AG09309 (cell line): ENCODE measurements at regions not wholly inside any gene's neighbourhood (a gene's known extent, or its start where the extent isn't known, plus 50 kb on each side); places are given as distances from the start of the nearest gene placed in this dataset.
A peak's percentile ranks its signal among the peaks of the same experiment; 100 is the strongest.
"Not testable (repeated sequence)": the region's sequence is repeated elsewhere in the genome, so short reads cannot be mapped to it uniquely, and the experiment has no call there.

ENCODE experiments used
- DNase-seq: peaks from one replicate; pipeline ENCODE4 v3.0.0-alpha.2; 2010; ENCODE audit warnings: low read depth
- H3K4me3 ChIP-seq: 2 replicates; pipeline ENCODE4 v1.5.1; 2011; ENCODE audit warnings: mild to moderate bottlenecking, low read depth, low read length, moderate library complexity; ENCODE audit not compliant: control insufficient read depth
- TF ChIP-seq, protein P1 (sequence below): IDR thresholded peaks from 2 replicates; pipeline ENCODE4 v1.5.1; 2011; ENCODE audit warnings: mild to moderate bottlenecking, low read depth, low read length, inconsistent platforms; ENCODE audit not compliant: insufficient read depth, control insufficient read depth; ENCODE audit errors: missing control alignments

DNA sequence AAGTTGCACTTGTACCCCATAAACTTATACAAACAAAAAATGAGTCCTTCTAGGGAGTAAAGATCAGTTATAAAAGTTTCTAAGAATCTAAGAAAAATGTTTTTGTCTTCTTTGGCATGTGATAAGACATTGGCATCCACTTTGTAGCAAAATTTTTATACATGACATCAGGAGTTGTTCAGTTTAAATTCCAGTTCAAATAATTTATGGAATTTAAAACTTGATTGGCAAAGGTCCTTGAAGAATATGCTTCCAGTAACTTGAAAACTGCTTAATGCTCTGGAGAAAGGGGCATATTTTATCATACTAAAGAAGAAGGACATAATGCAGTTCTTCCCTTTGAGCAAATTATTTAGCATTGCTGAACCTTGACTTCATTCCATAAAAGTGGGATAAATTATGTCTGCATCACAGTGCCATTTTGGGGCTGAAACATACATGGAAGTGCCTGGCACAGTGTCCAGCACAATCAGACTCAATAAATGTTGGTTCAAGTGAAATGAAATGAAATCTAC is 163.3 kb upstream of the IL15 start:
- no peak overlapping the region for H3K4me3 ChIP-seq
- no peak for DNase-seq
- TF ChIP-seq, protein P1, sequence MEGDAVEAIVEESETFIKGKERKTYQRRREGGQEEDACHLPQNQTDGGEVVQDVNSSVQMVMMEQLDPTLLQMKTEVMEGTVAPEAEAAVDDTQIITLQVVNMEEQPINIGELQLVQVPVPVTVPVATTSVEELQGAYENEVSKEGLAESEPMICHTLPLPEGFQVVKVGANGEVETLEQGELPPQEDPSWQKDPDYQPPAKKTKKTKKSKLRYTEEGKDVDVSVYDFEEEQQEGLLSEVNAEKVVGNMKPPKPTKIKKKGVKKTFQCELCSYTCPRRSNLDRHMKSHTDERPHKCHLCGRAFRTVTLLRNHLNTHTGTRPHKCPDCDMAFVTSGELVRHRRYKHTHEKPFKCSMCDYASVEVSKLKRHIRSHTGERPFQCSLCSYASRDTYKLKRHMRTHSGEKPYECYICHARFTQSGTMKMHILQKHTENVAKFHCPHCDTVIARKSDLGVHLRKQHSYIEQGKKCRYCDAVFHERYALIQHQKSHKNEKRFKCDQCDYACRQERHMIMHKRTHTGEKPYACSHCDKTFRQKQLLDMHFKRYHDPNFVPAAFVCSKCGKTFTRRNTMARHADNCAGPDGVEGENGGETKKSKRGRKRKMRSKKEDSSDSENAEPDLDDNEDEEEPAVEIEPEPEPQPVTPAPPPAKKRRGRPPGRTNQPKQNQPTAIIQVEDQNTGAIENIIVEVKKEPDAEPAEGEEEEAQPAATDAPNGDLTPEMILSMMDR = no peak

GRCh38 chr4:141473952-141474351 is 162.4 kb upstream of the IL15 start:
- TF ChIP-seq, protein P1 = no peak
- DNase-seq = peak; percentile 64
- no peak overlapping the region for H3K4me3 ChIP-seq

DNA sequence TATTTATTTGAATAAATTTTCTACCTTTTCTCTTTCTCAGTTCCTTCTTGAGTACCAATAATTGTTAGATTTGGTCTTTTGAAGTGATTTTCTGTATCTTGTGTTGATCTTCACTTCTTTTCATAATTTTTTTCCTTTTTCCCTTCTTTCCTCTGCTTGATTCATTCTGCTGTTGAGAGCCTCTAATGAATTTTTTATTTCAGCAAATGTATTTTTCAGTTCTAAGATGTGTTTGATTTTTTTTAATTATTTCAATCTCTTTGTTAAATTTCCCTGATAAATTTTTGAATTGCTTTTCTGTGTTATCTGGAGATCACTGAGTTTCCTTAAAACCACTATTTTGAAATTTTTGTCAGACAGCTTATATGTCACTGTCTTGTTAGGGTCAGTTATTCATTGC is 155.4 kb upstream of the IL15 start:
- H3K4me3 ChIP-seq = no peak overlapping the region
- TF ChIP-seq, protein P1 = no peak
- DNase-seq = no peak

GRCh38 chr4:141484298-141484697 is 152.1 kb upstream of the IL15 start:
- DNase-seq, H3K4me3 ChIP-seq: not testable (repeated sequence)

DNA sequence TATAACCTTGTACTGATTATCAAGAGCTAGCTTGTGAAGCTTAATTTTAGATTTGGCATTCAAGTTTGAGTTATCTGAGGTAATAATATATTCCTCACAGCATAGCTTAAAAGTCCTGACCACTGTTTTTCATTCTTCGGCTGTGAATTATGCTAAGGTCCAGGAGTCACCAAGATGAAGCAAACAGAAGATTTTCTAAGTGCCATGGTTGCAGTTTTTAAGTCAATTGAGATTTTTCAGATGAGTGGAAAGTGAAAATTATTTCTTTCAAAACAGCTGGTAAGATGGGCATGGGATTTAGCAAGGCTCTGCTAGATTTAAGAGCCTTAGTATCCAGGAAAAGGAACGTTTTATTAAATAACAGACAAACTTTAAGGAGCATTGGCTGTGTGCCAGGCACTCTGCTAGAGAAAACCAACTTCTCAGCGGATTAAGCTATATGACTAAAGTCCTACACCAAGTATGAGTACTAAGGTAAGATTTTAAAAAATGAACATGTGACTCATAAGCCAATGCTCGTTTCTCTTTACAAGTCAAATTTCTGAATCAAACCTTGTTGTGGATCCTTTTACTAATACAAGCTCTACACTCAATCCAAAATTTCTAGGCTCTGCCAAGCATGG is 149.9 kb upstream of the IL15 start:
- TF ChIP-seq, protein P1 = no peak

DNA sequence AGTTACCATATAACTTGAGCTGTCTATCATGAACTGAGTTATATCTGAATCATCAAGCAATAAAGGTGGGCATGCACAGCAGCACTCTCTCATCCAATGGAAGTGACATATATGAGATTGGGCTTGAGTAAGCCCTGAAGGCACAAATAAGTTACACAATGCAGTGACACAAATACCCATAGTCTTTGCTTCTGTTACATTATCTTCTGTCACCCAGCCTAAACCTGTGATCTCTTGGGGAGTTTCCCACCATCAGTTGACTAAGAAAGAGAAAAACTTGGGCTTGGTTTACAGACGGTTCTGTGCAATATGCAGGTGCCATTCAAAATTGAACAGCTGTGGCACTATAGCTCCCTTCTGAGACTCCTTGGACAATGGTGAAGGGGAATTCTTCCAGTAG is 138.8 kb upstream of the IL15 start:
- H3K4me3 ChIP-seq = no peak overlapping the region
- no peak for DNase-seq
- TF ChIP-seq, protein P1 = no peak

More for the DNA sequence above, 149.9 kb upstream of the IL15 start:
- H3K4me3 ChIP-seq = no peak overlapping the region
- DNase-seq = peak; percentile 53

DNA sequence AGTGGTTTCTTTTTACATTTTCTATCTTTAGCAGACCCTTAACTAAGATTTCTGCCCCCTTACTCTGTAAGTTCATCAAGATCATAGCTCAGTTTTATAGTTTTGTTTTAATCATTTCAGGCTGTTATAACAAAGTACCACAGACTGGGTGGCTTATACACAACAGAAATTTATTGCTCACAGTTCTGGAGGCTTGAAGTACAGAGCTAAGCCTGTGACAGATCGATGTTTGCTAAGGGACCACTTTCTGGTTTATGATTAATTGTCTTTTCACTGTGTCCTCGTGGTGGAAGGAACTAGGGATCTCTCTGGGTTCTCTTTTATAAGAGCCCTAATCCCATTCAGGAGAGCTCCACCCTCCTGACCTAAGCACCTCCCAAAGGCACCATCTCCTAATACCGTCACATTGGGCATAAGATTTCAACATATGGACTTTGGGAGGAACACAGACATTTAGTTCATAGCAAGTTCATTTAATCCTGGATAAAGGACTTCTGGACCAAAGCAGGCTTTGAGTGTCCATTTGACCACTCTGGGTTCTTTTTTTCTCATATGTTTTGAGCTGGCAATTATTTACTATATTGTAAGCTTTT is 137.0 kb upstream of the IL15 start:
- no peak for DNase-seq
- TF ChIP-seq, protein P1 = no peak
- H3K4me3 ChIP-seq = no peak overlapping the region
